Mesenchymal stem cell (in vitro differentiated cells and primary cell): ENCODE measurements at regions not wholly inside any gene's neighbourhood (a gene's known extent, or its start where the extent isn't known, plus 50 kb on each side); places are given as distances from the start of the nearest gene placed in this dataset.

Source experiments
- DNase-seq: peaks from one replicate; pipeline ENCODE4 v3.0.0-alpha.2; 2013
- H2AFZ ChIP-seq: one replicate; pipeline ENCODE4 v1.6.1; 2013; ENCODE audit warnings: low read depth, mild to moderate bottlenecking, control low read depth, inconsistent platforms, low read length, moderate library complexity
- H2AK5ac ChIP-seq: 2 replicates; pipeline ENCODE4 v1.6.1; 2013; ENCODE audit warnings: low read length, moderate library complexity, mild to moderate bottlenecking, inconsistent platforms; ENCODE audit not compliant: severe bottlenecking
- H2BK120ac ChIP-seq: one replicate; pipeline ENCODE4 v1.6.1; 2013; ENCODE audit warnings: low read depth, mild to moderate bottlenecking, inconsistent platforms, low read length, moderate library complexity
- H2BK12ac ChIP-seq, 2 experiments: one replicate each; pipeline ENCODE4 v1.6.1; 2013; ENCODE audit warnings: inconsistent platforms in 2 of 2, low read length in 2 of 2, mild to moderate bottlenecking in 2 of 2, moderate library complexity in 2 of 2, control low read depth in 1 of 2
- H2BK15ac ChIP-seq: one replicate; pipeline ENCODE4 v1.6.1; 2013; ENCODE audit warnings: mild to moderate bottlenecking, low read depth, inconsistent platforms; ENCODE audit not compliant: poor library complexity, severe bottlenecking
- H2BK5ac ChIP-seq: 2 replicates; pipeline ENCODE4 v1.6.1; 2013; ENCODE audit warnings: low read depth, mild to moderate bottlenecking, low read length, control low read depth, inconsistent platforms; ENCODE audit not compliant: poor library complexity, severe bottlenecking
- H3K14ac ChIP-seq, 2 experiments: one replicate each; pipeline ENCODE4 v1.6.1; 2013; ENCODE audit warnings: inconsistent platforms in 2 of 2, low read length in 2 of 2, control low read depth in 1 of 2, mild to moderate bottlenecking in 1 of 2, moderate library complexity in 1 of 2
- H3K18ac ChIP-seq, 2 experiments: one replicate each; pipeline ENCODE4 v1.6.1; 2013; ENCODE audit warnings: inconsistent platforms in 2 of 2, low read length in 2 of 2, control low read depth in 1 of 2, low read depth in 1 of 2, mild to moderate bottlenecking in 1 of 2
- H3K23ac ChIP-seq, 2 experiments: one replicate each; pipeline ENCODE4 v1.6.1; 2013; ENCODE audit warnings: inconsistent platforms in 2 of 2, low read length in 2 of 2, mild to moderate bottlenecking in 2 of 2, moderate library complexity in 2 of 2, control low read depth in 1 of 2
- H3K27ac ChIP-seq: 2 replicates; pipeline ENCODE4 v1.5.1; 2013; ENCODE audit warnings: mild to moderate bottlenecking, moderate library complexity, low read length, control low read depth, inconsistent platforms; ENCODE audit not compliant: poor library complexity, severe bottlenecking
- H3K27me3 ChIP-seq, 2 experiments: 2 replicates each; pipeline versions ENCODE4 v1.6.1 to v1.7.0; 2013; ENCODE audit warnings: low read length in 2 of 2, mild to moderate bottlenecking in 2 of 2, moderate library complexity in 2 of 2, control low read depth in 1 of 2, inconsistent platforms in 1 of 2; ENCODE audit not compliant: control insufficient read depth in 1 of 2, insufficient read depth in 1 of 2
- H3K36me3 ChIP-seq, 2 experiments: 2 replicates each; pipeline versions ENCODE4 v1.6.1 to v1.7.0; 2013; ENCODE audit warnings: low read length in 2 of 2, control low read depth in 1 of 2, inconsistent platforms in 1 of 2, low read depth in 1 of 2, mild to moderate bottlenecking in 1 of 2; ENCODE audit not compliant: insufficient read depth in 2 of 2, control insufficient read depth in 1 of 2
- H3K4ac ChIP-seq, 2 experiments: one replicate each; pipeline ENCODE4 v1.6.1; 2013; ENCODE audit warnings: inconsistent platforms in 2 of 2, low read length in 2 of 2, mild to moderate bottlenecking in 2 of 2, moderate library complexity in 2 of 2, control low read depth in 1 of 2, low read depth in 1 of 2
- H3K4me1 ChIP-seq: 2 replicates; pipeline ENCODE4 v1.6.1; 2013; ENCODE audit warnings: low read depth, low read length, control low read depth; ENCODE audit not compliant: control insufficient read depth, insufficient read depth
- H3K4me2 ChIP-seq: 2 replicates; pipeline ENCODE4 v1.6.1; 2013; ENCODE audit warnings: low read length, mild to moderate bottlenecking, inconsistent platforms; ENCODE audit not compliant: poor library complexity, severe bottlenecking
- H3K4me3 ChIP-seq, 2 experiments: 2 replicates each; pipeline versions ENCODE4 v1.5.1 to v1.7.0; 2013; ENCODE audit warnings: low read length in 2 of 2, mild to moderate bottlenecking in 2 of 2, control low read depth in 1 of 2, low read depth in 1 of 2; ENCODE audit not compliant: insufficient read depth in 1 of 2
- H3K79me1 ChIP-seq: replicated peaks from 2 replicates; pipeline ENCODE4 v1.6.1; 2013; ENCODE audit warnings: mild to moderate bottlenecking, control low read depth, low read length, inconsistent platforms; ENCODE audit not compliant: poor library complexity, severe bottlenecking
- H3K9ac ChIP-seq: 2 replicates; pipeline ENCODE4 v1.7.0; 2013; ENCODE audit warnings: mild to moderate bottlenecking, low read length, moderate library complexity
- H3K9me3 ChIP-seq: 2 replicates; pipeline ENCODE4 v1.7.0; 2013; ENCODE audit warnings: mild to moderate bottlenecking, low read length; ENCODE audit not compliant: control insufficient read depth
- H4K8ac ChIP-seq: one replicate; pipeline ENCODE4 v1.6.1; 2013; ENCODE audit warnings: inconsistent platforms, mild to moderate bottlenecking, low read length, moderate library complexity
- H4K91ac ChIP-seq: one replicate; pipeline ENCODE4 v1.6.1; 2013; ENCODE audit warnings: mild to moderate bottlenecking, low read length, inconsistent platforms
- WGBS: methylation state at CpG from one replicate; pipeline ENCODE4 v1.1.7; 2013; ENCODE audit warnings: mixed read lengths; 5-methylcytosine and 5-hydroxymethylcytosine counted together

GRCh38 chr10:118939211-118940007 lies 90.1 kb upstream of the NANOS1 start:
- H2BK5ac ChIP-seq = no peak overlapping the region
- no peak overlapping the region for H3K14ac ChIP-seq
- H3K9me3 ChIP-seq = no peaks in the 10 kb centered on the region
- no peak for DNase-seq
- WGBS = over 99% methylated on average over 5 of the region's 7 CpGs
- no peaks in the 10 kb centered on the region for H3K79me1 ChIP-seq
- H2AFZ ChIP-seq = no peak overlapping the region
- no peak overlapping the region for H4K8ac ChIP-seq
- H3K36me3 ChIP-seq = no peaks in the 10 kb centered on the region
- peak overlapping the region; percentile 72 for H3K9ac ChIP-seq
- no peak overlapping the region for H2AK5ac ChIP-seq
- no peak overlapping the region for H4K91ac ChIP-seq
- H3K27me3 ChIP-seq = no peaks in the 10 kb centered on the region
- H3K4me2 ChIP-seq = no peak overlapping the region
- H3K4ac ChIP-seq = no peak overlapping the region
- H3K4me1 ChIP-seq = no peaks in the 10 kb centered on the region
- H2BK120ac ChIP-seq = no peak overlapping the region
- no peak overlapping the region for H3K27ac ChIP-seq
- H3K18ac ChIP-seq = no peak overlapping the region
- peak overlapping the region in 1 of 2 experiments; percentile 53 for H3K4me3 ChIP-seq
- H3K23ac ChIP-seq = no peak overlapping the region
- H2BK12ac ChIP-seq = no peak overlapping the region
- H2BK15ac ChIP-seq = no peak overlapping the region

- Histone ChIP-seq H3K9ac (no peak overlapping the region), H3K4me2 (no peak overlapping the region), H4K8ac (no peak overlapping the region), H4K91ac (no peak overlapping the region), H3K79me1 (no peaks in the 10 kb centered on the region), H3K4me3 (no peak overlapping the region), H3K23ac (no peak overlapping the region), H2BK12ac (no peak overlapping the region), H3K9me3 (no peaks in the 10 kb centered on the region), H3K14ac (no peak overlapping the region), H3K27me3 (no peaks in the 10 kb centered on the region), H2BK15ac (no peak overlapping the region), H2AK5ac (no peak overlapping the region), H2BK120ac (no peak overlapping the region), H2AFZ (no peak overlapping the region), H3K4me1 (no peaks in the 10 kb centered on the region), H3K18ac (no peak overlapping the region), H3K27ac (no peak overlapping the region), H2BK5ac (no peak overlapping the region), H3K36me3 (no peaks in the 10 kb centered on the region), H3K4ac (no peak overlapping the region)
- DNase-seq = no peak
- WGBS = 0% methylated on average over 1 of the region's 1 CpG
These were observed 89.1 kb upstream of the NANOS1 start for GRCh38 chr10:118940386-118940785.

DNA sequence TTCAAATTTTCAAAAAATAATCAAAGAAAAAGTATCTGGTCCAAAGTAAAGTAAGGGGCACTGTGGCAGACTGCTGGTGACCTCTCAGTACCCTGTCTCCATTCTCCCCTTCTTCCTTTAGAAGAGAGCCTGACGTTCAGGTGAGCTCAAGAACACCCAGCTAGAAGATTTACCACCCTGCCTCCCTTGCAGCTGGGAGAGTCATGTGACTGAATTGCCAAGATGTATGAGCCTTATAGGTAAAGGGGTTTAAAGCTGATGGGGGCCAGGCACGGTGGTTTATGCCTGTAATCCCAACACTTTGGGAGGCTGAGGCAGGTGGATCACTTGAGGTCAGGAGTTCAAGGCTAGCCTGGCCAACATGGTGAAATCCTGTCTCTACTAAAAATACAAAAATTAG lies 86.3 kb upstream of the NANOS1 start:
- H3K36me3 ChIP-seq = no peaks in the 10 kb centered on the region

GRCh38 chr10:118944959-118945633 lies 84.4 kb upstream of the NANOS1 start:
- H3K4me3 ChIP-seq = no peak overlapping the region
- no peak overlapping the region for H3K4ac ChIP-seq
- H3K18ac ChIP-seq = no peak overlapping the region
- no peak overlapping the region for H3K9ac ChIP-seq
- H3K36me3 ChIP-seq = no peaks in the 10 kb centered on the region
- no peak overlapping the region for H2AK5ac ChIP-seq
- no peak overlapping the region for H2BK120ac ChIP-seq
- no peak overlapping the region for H3K27ac ChIP-seq
- no peaks in the 10 kb centered on the region for H3K4me1 ChIP-seq
- H2BK5ac ChIP-seq = no peak overlapping the region
- no peak overlapping the region for H4K91ac ChIP-seq
- H3K14ac ChIP-seq = no peak overlapping the region
- H3K4me2 ChIP-seq = no peak overlapping the region
- no peaks in the 10 kb centered on the region for H3K9me3 ChIP-seq
- 93% methylated on average over 8 of the region's 8 CpGs for WGBS
- H3K23ac ChIP-seq = no peak overlapping the region
- H3K79me1 ChIP-seq = no peaks in the 10 kb centered on the region
- H2BK15ac ChIP-seq = no peak overlapping the region
- H4K8ac ChIP-seq = no peak overlapping the region
- no peak overlapping the region for H2AFZ ChIP-seq
- H2BK12ac ChIP-seq = no peak overlapping the region
- DNase-seq = no peak
- no peaks in the 10 kb centered on the region for H3K27me3 ChIP-seq

More for the DNA sequence above, 86.3 kb upstream of the NANOS1 start:
- Histone ChIP-seq H2AFZ (no peak overlapping the region), H3K27ac (no peak overlapping the region), H3K9me3 (no peaks in the 10 kb centered on the region), H3K27me3 (no peaks in the 10 kb centered on the region), H4K8ac (no peak overlapping the region), H3K4me3 (no peak overlapping the region), H4K91ac (no peak overlapping the region), H3K14ac (no peak overlapping the region), H3K9ac (no peak overlapping the region), H2AK5ac (no peak overlapping the region), H2BK12ac (no peak overlapping the region), H3K4me1 (no peaks in the 10 kb centered on the region), H3K23ac (no peak overlapping the region), H2BK120ac (no peak overlapping the region), H3K79me1 (no peaks in the 10 kb centered on the region), H3K18ac (no peak overlapping the region), H3K4me2 (no peak overlapping the region), H2BK5ac (no peak overlapping the region), H3K4ac (no peak overlapping the region), H2BK15ac (no peak overlapping the region)
- no peak for DNase-seq
- 85% methylated on average over 2 of the region's 2 CpGs for WGBS
